NCI-H446 (cell line): ENCODE measurements at regions not wholly inside any gene's neighbourhood (a gene's known extent, or its start where the extent isn't known, plus 50 kb on each side); places are given as distances from the start of the nearest gene placed in this dataset.
"Not testable (repeated sequence)": the region's sequence is repeated elsewhere in the genome, so short reads cannot be mapped to it uniquely, and the experiment has no call there.

Source experiments
- DNase-seq, 2 experiments: peaks; one replicate each; lab custom pipeline; 2025; lab: John Stamatoyannopoulos, UW

- DNase-seq: no peak
Measured at GRCh38 chr3:107142786-107143575, 234.3 kb upstream of the CCDC54 start.

DNA sequence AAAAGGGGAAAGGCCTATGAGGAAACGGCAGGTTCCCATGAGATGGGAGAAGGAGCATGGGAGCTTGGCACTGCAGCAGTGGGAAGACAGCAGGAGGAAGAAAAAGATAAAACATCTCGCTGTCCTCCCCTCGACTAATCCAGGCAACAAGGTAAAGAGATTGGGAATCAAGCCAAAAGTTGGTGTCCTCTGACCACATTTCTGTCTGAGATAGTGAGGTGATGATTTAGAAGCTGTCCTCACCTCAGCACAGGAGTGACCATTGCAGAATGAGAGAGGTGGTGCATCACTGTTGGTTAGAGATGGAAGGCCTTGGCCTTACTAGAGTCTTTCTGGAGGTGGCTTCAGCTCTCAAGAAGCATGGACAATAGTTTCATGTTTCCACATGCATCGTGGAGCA is 226.6 kb upstream of the CCDC54 start:
- no peak for DNase-seq

GRCh38 chr3:107153981-107154380 is 223.3 kb upstream of the CCDC54 start:
- DNase-seq: no peak

DNA sequence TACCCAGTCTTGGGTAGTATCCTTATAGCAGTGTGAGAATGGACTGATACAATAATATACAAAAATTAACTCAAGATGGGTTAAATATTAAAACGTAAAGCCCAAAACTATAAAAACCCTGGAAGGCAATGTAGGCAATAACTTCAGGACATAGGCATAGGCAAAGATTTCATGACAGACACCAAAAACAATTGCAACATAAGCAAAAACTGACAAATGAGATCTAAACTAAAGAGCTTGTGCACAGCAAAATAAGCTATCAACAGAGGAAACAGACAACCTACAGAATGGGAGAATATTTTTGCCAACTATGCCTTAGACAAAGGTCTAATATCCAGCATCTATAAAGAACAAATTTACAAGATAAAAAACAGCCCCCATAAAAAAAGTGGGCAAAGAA is 204.8 kb upstream of the CCDC54 start:
- no peak for DNase-seq

DNA sequence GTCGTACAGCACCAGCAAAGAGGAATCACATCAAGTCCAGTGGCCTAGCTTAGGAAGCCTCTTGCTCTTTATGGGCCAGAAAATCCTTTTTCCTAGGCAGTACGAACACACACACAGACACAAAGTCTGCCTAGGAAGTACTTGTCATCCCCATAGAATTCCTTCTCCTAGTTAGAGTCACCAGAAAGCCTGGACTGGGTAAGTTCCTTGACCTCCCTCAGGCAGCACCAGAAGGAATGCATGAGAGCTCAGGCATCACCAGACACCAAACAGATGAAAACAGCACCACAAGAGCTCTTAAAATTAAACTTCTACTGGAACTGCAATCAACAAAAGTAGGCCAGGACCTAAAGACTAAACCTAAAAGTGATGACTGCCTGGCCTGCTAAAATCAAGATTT is 192.9 kb upstream of the CCDC54 start:
- DNase-seq: no peak

DNA sequence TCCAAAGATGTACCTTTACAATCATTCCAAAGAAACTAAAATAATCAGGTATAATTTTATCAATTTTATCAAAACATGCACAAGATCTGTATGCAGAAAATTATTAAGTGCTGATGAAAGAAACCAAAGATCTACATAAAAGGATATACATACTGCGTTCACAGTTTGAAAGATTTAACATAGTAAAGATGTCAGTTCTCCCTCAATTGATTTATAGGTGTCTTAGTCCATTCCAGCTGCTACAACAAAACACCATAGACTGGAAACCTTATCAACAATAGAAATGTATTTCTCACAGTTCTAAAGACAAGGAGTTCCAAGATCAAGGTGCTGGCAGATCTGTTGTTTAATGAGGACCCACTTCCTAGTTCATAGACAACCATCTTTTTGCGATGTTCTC is 189.0 kb upstream of the CCDC54 start:
- DNase-seq: no peak

DNA sequence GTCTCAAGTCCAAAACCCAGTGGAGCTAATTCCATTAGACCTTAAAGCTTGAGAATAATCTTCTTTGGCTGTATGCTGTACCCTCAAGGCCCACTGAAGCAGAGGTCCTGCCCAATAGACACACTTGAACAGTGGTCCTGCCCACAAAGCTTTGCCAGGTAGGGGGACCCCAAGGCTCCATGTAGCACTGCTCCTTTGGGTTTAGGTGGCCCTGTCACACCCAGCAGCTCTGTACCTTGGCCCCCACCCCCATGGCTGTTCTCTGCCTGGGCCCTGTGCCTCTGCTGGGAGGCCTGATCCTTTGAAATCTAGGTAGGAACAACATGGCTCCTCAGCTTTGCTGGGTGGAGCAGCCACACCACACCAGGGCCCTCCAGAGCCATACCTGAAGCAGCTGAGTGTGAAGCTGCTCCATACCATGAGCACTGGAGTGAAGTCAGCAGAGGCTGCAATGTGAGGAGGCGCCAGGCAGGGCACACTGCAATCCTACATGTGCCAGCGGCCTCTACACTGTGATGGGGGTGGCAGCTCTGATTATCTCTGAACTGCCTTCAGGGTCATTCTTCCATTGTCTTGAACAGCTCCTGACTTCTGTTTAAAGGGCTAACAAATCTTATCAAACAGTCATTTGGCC is 188.0 kb upstream of the CCDC54 start:
- DNase-seq: no peak

DNA sequence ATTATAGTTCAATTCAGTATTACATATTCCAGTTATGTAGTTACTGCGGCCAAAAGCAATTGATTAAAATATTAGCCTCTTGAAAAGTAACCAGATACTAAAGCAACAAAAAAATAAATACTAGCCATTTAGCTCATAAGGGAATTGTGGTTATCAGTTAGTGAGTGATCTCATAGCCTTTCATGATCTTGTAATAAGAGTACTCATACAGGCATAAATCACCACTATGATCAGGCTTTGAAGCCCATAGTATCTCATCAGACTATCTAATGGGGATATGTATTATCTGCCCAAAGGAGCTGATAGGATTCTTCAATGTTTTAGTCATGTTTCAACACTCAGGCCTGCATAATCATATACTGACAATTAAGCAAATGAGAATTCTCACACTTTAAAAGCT is 184.1 kb upstream of the CCDC54 start:
- DNase-seq: no peak

DNA sequence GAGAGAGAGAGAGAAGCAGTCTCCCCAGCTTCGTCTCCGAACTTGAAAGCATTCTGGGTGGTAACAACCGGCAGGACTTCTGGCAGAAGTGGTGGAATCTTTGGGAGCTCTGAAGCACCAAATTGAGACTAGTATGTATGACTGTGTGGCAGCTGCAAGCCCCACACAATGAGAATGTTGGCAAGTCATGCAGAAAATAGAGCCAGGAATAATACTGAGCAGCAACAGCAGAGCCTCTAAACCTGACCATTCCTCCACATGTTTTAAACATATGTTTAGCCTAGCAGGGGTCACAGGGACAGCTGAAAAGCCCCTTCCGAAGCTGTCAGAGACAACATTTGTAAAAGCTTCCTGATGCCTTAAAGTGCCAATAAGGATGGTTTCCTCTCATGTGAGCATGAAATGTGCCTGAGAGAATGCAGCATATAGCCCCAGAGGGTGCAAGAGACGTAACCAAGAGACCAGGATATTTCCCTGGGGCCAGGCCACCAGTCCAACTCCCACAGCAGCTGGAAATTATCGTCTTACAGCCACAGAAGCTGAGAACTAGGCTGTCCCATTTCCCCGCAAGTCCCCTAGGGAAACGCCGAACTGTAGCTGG is 178.6 kb upstream of the CCDC54 start:
- peak in 1 of 2 experiments; percentile 29 for DNase-seq

- no peak for DNase-seq
Measured at GRCh38 chr3:107201146-107201545, 176.1 kb upstream of the CCDC54 start.

- DNase-seq: not testable (repeated sequence)
Measured at GRCh38 chr3:107202885-107203284, 174.4 kb upstream of the CCDC54 start.

GRCh38 chr3:107204121-107204520 is 173.1 kb upstream of the CCDC54 start:
- DNase-seq: no peak

DNA sequence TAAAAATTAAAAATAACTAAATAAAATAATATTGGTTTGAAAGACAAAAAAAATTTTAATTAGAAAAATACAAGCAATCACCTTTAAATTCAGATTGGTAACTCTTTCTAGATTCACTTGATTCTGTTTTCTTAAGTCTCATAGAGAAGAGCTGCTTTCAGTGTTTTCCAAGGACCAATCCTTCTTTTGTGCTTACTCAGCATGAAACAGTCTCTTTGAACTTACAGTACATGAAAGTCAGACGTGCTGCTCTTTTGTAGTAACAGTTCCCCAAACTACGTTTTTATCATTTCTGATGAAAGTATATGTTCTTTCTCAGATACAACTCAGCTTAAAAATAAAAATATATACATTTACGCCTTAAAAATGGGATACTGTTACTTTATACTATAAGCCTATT is 171.9 kb upstream of the CCDC54 start:
- no peak for DNase-seq

- DNase-seq: peak in 1 of 2 experiments; percentile 56
Measured at GRCh38 chr3:107206141-107206540, 171.1 kb upstream of the CCDC54 start.

DNA sequence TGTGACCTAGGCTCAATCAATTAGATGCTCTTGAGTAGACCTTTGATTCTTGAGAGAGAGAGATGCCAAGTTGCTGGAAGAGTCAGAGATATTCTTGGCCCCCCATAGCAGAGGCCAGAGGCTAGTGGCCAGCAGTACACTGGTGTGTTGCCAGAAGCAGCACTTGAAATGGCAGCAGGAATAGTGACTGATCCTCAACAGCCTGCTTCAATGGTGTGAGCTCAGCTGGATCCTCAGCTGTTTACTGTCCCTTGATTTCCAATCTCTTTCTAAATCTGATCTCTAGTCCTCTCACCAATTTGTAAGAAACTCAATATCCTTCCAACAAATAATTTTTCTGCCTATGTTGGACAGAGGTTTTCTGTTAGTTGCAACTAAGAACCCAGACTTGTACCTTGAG is 170.3 kb upstream of the CCDC54 start:
- DNase-seq: peak in 1 of 2 experiments; percentile 40

- DNase-seq: peak; percentile 46 to 72
Measured at GRCh38 chr3:107208100-107208499, 169.1 kb upstream of the CCDC54 start.

- no peak for DNase-seq
Measured at GRCh38 chr3:107208796-107209195, 168.4 kb upstream of the CCDC54 start.

GRCh38 chr3:107209302-107209990 is 167.8 kb upstream of the CCDC54 start:
- DNase-seq: no peak

- DNase-seq: peak in 1 of 2 experiments; percentile 32
Measured at GRCh38 chr3:107211608-107212007, 165.6 kb upstream of the CCDC54 start.

DNA sequence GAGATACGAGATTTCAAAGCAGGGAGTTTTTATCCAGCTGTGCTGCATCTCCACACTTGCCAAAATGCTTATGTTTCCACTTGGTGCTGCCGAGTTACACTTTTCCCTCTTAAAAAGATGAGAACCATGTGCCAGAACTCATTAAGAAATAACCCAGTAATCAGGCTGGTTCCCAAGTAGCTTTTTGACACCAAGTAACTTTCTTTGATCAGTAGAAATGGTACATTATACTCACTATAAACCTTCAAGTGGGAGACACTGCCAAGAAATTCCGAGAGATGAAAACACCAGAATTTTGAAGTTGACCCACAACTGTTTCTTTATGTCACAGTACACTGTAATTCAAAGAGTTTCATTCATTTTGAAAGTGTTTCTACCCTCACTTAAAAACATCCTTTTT is 164.6 kb upstream of the CCDC54 start:
- DNase-seq: no peak

GRCh38 chr3:107213044-107213669 is 164.1 kb upstream of the CCDC54 start:
- DNase-seq: no peak

DNA sequence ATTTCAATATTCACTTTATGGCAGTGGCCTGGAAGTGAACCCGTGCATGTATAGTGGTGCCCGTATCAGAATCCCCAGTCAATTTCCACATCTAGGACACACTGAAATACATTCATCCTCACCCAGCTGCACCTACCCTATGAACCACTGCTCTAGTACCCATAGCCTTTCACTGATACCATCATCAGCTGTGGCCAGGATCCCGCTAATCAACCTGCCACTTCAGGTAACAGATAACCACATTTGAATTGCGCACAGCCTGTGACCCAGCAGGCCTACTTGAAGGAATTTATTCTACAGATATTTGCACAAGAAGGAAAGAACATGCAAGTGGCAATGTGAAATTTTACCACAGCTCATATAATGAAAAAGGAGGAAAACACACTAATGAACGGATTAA is 161.0 kb upstream of the CCDC54 start:
- DNase-seq: no peak
